SK-N-SH (cell line): ENCODE measurements at regions not wholly inside any gene's neighbourhood (a gene's known extent, or its start where the extent isn't known, plus 50 kb on each side); places are given as distances from the start of the nearest gene placed in this dataset.

ENCODE experiments used
- EP300 ChIP-seq, 2 experiments: IDR thresholded peaks; 2 replicates each; pipeline versions ENCODE4 v1.4.0 to v1.6.1; 2012; ENCODE audit warnings: borderline replicate concordance in 1 of 2, low read depth in 1 of 2, low read length in 1 of 2
- EZH2phosphoT487 ChIP-seq: fragments of 200-600 bp; sonication (generic); IDR thresholded peaks from 2 replicates; pipeline ENCODE4 v1.6.1; 2017; ENCODE audit warnings: low read depth, mixed run types, mild to moderate bottlenecking, antibody characterized with exemption, moderate library complexity, borderline replicate concordance
- GABPA ChIP-seq: IDR thresholded peaks from 2 replicates; pipeline ENCODE4 v1.4.0; 2012; ENCODE audit warnings: low read depth, mild to moderate bottlenecking
- JUND ChIP-seq: IDR thresholded peaks from 2 replicates; pipeline ENCODE4 v1.4.0; 2012
- RAD21 ChIP-seq: IDR thresholded peaks from 2 replicates; pipeline ENCODE4 v1.6.1; 2012; ENCODE audit warnings: mild to moderate bottlenecking, low read length
- TAF1 ChIP-seq: IDR thresholded peaks from 2 replicates; pipeline ENCODE4 v1.6.1; 2012; ENCODE audit warnings: low read depth, mild to moderate bottlenecking, low read length, moderate library complexity, borderline replicate concordance
- YY1 ChIP-seq: IDR thresholded peaks from 2 replicates; pipeline ENCODE4 v1.4.0; 2012; ENCODE audit warnings: low read depth, mild to moderate bottlenecking
- TF ChIP-seq, protein P1 (sequence below): IDR thresholded peaks from 2 replicates; pipeline ENCODE4 v1.6.1; 2012; ENCODE audit warnings: mild to moderate bottlenecking, low read depth, low read length, moderate library complexity
- TF ChIP-seq, protein P2 (sequence below): fragments of 200-600 bp; sonication (generic); IDR thresholded peaks from 2 replicates; pipeline ENCODE4 v1.6.1; 2017; ENCODE audit warnings: antibody characterized with exemption, mild to moderate bottlenecking, moderate library complexity
- TF ChIP-seq, protein P3 (sequence below): IDR thresholded peaks from 2 replicates; pipeline ENCODE4 v1.4.0; 2012; ENCODE audit warnings: low read depth

DNA sequence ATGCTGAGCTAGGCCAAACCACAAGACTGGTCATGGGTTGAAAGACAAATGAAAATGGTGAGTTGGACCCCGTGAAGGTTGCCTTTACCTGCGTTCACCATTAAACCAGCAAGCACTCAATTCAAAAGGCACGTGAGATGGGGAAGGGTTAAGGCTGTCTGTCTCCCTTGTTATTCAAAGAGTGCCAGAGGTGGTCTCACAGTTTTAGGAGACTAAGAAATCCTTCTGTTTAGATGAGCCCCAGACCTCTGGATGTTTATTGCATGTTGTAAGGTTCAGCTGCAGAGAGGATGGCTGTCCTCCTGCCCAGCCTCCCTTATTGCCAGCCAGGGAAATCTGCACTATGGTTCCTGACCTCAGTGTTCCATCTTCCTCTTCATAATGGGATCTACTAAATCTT is 498.0 kb upstream of the CELF2 start:
- TF ChIP-seq, protein P1, sequence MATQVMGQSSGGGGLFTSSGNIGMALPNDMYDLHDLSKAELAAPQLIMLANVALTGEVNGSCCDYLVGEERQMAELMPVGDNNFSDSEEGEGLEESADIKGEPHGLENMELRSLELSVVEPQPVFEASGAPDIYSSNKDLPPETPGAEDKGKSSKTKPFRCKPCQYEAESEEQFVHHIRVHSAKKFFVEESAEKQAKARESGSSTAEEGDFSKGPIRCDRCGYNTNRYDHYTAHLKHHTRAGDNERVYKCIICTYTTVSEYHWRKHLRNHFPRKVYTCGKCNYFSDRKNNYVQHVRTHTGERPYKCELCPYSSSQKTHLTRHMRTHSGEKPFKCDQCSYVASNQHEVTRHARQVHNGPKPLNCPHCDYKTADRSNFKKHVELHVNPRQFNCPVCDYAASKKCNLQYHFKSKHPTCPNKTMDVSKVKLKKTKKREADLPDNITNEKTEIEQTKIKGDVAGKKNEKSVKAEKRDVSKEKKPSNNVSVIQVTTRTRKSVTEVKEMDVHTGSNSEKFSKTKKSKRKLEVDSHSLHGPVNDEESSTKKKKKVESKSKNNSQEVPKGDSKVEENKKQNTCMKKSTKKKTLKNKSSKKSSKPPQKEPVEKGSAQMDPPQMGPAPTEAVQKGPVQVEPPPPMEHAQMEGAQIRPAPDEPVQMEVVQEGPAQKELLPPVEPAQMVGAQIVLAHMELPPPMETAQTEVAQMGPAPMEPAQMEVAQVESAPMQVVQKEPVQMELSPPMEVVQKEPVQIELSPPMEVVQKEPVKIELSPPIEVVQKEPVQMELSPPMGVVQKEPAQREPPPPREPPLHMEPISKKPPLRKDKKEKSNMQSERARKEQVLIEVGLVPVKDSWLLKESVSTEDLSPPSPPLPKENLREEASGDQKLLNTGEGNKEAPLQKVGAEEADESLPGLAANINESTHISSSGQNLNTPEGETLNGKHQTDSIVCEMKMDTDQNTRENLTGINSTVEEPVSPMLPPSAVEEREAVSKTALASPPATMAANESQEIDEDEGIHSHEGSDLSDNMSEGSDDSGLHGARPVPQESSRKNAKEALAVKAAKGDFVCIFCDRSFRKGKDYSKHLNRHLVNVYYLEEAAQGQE = no peak
- TF ChIP-seq, protein P2, sequence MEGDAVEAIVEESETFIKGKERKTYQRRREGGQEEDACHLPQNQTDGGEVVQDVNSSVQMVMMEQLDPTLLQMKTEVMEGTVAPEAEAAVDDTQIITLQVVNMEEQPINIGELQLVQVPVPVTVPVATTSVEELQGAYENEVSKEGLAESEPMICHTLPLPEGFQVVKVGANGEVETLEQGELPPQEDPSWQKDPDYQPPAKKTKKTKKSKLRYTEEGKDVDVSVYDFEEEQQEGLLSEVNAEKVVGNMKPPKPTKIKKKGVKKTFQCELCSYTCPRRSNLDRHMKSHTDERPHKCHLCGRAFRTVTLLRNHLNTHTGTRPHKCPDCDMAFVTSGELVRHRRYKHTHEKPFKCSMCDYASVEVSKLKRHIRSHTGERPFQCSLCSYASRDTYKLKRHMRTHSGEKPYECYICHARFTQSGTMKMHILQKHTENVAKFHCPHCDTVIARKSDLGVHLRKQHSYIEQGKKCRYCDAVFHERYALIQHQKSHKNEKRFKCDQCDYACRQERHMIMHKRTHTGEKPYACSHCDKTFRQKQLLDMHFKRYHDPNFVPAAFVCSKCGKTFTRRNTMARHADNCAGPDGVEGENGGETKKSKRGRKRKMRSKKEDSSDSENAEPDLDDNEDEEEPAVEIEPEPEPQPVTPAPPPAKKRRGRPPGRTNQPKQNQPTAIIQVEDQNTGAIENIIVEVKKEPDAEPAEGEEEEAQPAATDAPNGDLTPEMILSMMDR = no peak
- TF ChIP-seq, protein P3, sequence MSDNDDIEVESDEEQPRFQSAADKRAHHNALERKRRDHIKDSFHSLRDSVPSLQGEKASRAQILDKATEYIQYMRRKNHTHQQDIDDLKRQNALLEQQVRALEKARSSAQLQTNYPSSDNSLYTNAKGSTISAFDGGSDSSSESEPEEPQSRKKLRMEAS = no peak
- no peak for TF ChIP-seq EP300 (IDR thresholded peaks at IDR 0.05; ENCODE audit: borderline replicate concordance in 1 of 2, low read depth in 1 of 2, low read length in 1 of 2)
- TF ChIP-seq RAD21 = no peak
- TF ChIP-seq EZH2phosphoT487 = no peak
- no peak for TF ChIP-seq JUND
- no peak for TF ChIP-seq YY1
- TF ChIP-seq GABPA = no peak
- TF ChIP-seq TAF1 = no peak
